OCI-LY7 (cell line): ENCODE measurements at regions not wholly inside any gene's neighbourhood (a gene's known extent, or its start where the extent isn't known, plus 50 kb on each side); places are given as distances from the start of the nearest gene placed in this dataset.

Experiments used
- EZH2phosphoT487 ChIP-seq: fragments of 200-600 bp; sonication (generic); IDR thresholded peaks from 2 replicates; pipeline ENCODE4 v1.6.1; 2018; ENCODE audit warnings: low read depth, borderline replicate concordance, mild to moderate bottlenecking, mixed run types, antibody characterized with exemption, low read length, moderate library complexity, mixed read lengths
- TF ChIP-seq, protein P1 (sequence below): fragments of 200-600 bp; sonication (generic); conservative IDR thresholded peaks from 2 replicates; pipeline ENCODE4 v1.5.1; 2014; ENCODE audit warnings: mild to moderate bottlenecking, antibody characterized with exemption, low read length, moderate library complexity, mixed read lengths

DNA sequence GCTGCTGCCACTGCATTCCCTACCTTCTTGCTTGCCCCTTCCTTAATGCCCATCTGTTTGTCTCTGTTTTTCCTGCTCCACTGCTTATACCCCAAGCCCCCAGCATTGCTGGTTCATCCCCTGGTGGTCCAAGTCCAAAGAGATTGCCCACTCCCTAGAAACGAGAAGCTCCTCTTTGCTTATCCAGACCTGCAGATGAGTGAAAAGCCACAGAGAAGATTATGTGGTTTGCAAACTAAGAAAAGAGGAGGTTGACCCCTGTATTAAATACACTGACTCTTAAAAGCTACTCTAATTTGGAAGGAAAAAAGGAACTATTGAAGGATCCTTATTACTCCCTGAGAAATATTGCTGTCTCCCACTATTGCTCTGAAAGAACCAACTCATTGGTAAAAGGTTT, 146.8 kb upstream of the RAB4A start:
- TF ChIP-seq, protein P1, sequence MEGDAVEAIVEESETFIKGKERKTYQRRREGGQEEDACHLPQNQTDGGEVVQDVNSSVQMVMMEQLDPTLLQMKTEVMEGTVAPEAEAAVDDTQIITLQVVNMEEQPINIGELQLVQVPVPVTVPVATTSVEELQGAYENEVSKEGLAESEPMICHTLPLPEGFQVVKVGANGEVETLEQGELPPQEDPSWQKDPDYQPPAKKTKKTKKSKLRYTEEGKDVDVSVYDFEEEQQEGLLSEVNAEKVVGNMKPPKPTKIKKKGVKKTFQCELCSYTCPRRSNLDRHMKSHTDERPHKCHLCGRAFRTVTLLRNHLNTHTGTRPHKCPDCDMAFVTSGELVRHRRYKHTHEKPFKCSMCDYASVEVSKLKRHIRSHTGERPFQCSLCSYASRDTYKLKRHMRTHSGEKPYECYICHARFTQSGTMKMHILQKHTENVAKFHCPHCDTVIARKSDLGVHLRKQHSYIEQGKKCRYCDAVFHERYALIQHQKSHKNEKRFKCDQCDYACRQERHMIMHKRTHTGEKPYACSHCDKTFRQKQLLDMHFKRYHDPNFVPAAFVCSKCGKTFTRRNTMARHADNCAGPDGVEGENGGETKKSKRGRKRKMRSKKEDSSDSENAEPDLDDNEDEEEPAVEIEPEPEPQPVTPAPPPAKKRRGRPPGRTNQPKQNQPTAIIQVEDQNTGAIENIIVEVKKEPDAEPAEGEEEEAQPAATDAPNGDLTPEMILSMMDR, result no peak
- no peak for TF ChIP-seq EZH2phosphoT487
